Embryonic facial prominence (tissue), 1 donor: ENCODE measurements at regions not wholly inside any gene's neighbourhood (a gene's known extent, or its start where the extent isn't known, plus 50 kb on each side); places are given as distances from the start of the nearest gene placed in this dataset.

ENCODE experiments used
- DNase-seq: peaks from one replicate; pipeline ENCODE4 v3.0.0-alpha.2; 2016; ENCODE audit errors: extremely low spot score

- DNase-seq, result no peak
Measured at GRCh38 chr7:1320616-1321240, 88.1 kb downstream of the UNCX start.

GRCh38 chr7:1321411-1322239, 89.0 kb downstream of the UNCX start:
- no peak for DNase-seq

GRCh38 chr7:1322240-1323110, 89.8 kb downstream of the UNCX start:
- no peak for DNase-seq

- peak; percentile 25 for DNase-seq
Measured at GRCh38 chr7:1323178-1324027, 90.7 kb downstream of the UNCX start.

- DNase-seq, result no peak
Measured at GRCh38 chr7:1324028-1324900, 91.6 kb downstream of the UNCX start.

GRCh38 chr7:1325246-1325645, 92.6 kb downstream of the UNCX start:
- no peak for DNase-seq

GRCh38 chr7:1325646-1326510, 93.2 kb downstream of the UNCX start:
- no peak for DNase-seq

GRCh38 chr7:1326511-1326785, 93.8 kb downstream of the UNCX start:
- DNase-seq, result no peak

GRCh38 chr7:1329261-1329660, 96.6 kb downstream of the UNCX start:
- DNase-seq, result no peak

GRCh38 chr7:1329966-1330800, 97.5 kb downstream of the UNCX start:
- DNase-seq, result no peak

GRCh38 chr7:1330801-1331425, 98.2 kb downstream of the UNCX start:
- no peak for DNase-seq

GRCh38 chr7:1331561-1332467, 99.1 kb downstream of the UNCX start:
- DNase-seq, result no peak

- no peak for DNase-seq
Measured at GRCh38 chr7:1336509-1336908, 103.8 kb downstream of the UNCX start.

- no peak for DNase-seq
Measured at GRCh38 chr7:1339611-1340010, 106.9 kb downstream of the UNCX start.

- DNase-seq, result no peak
Measured at GRCh38 chr7:1340031-1340430, 107.4 kb downstream of the UNCX start.

GRCh38 chr7:1340461-1341360, 108.0 kb downstream of the UNCX start:
- no peak for DNase-seq
